Activated CD4-positive, alpha-beta T cell treated with anti-CD3 and anti-CD28 coated beads, Interleukin-10, Interleukin-2, amounts not matched to agents 100 ng/mL and 50 ng/mL, durations not matched to agents 16 hours and 8 hours (primary cell): ENCODE measurements at regions not wholly inside any gene's neighbourhood (a gene's known extent, or its start where the extent isn't known, plus 50 kb on each side); places are given as distances from the start of the nearest gene placed in this dataset.

Source experiments
- DNase-seq: peaks from one replicate; pipeline ENCODE4 v3.0.0-alpha.2; 2020

DNA sequence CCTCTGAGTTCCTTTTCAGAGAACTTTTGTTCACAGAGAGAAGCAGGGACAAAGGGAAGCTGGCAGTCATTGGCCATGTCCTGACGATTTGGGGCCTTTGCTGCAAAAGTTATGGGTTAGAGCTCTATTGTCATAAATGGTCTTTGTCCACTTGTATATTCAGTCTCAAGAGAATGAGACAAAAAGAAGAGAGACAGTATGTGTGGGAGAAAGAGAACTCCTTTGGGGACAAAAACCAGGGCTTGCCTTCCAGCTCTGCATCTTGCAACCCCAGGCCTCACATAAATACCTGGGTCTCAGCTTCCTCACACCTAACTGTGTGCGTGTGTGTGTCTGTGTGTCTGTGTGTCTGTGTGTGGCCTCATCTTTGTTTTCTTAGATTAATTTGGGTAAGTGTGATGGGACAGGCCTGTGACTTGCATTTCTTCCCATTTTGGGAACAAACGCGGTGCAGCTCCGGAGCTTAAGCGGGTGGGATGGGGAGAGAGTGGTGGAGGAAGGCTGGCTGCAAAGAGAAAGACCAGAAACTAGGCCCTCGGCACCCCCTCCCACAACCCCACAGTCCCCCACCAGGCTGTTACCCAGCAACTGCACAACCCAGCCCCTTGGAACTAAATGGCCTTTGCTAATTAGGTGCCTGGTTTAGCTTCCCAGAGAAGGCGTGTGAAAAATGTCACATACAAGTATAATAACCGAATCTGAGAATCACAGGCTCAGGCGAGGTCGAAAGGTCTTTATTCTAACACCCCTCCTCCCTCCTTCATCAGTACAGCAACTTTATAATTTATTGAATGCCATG is 376.9 kb downstream of the CDK5RAP2 start:
- DNase-seq, result no peak

- DNase-seq, result no peak
These were observed 381.9 kb downstream of the CDK5RAP2 start for GRCh38 chr9:120198027-120198426.

DNA sequence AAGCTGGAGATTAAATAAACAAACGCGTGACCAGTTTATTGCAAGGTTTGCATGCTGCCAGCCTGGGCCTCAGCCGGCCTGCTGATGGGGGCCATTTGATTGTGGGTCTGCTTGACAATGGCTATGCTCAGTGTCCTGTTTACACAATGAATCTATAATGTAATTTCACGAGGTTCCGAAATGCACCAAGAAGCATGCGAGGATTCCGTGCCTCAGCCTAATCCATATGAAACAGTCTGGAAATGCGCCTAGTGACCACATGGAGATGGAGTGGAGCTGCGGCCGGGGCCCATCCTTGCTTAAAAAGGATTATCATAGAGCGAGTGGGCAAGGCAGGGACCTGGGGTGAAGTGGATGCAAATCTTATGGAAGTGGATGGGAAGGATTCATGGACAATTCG is 382.4 kb downstream of the CDK5RAP2 start:
- no peak for DNase-seq

DNA sequence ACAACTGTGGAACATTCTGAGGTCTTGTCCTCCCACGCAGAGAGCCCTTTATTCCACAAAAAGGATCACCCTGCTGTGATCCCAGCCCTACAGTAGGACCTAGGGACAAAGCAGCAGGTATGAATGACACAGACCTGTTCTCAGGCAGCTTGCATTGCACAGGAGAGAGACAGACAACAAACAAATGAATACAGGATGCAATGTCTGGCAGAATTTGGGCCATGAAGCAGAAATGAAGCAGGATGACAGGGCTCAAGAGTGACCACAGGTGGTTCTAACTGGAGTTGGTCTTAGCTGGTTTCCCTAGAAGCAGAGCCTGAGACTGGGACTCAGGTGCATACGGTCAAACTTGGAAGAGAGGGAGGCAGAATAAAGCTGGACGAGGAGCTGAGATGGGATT is 388.8 kb downstream of the CDK5RAP2 start:
- DNase-seq, result no peak

DNA sequence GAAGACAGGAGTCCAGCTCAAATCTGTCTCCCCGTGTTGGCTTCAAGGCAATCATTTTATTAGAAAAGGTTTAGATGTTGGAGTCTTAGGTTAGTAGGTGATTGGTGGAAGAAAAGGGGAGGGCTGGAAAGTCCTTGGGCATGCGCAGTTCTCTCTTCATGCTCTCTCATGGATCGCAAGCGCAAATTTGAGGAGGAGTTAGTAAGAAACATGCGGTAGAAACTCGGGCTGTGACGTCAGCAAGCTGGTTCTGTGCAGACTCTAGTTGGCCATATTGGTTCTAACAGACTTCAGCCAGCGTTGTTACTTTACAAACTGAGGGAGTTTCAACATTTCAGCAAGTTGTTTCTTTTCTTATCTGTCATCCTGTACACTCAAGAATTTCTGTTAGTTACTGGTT is 392.2 kb downstream of the CDK5RAP2 start:
- DNase-seq, result no peak

- no peak for DNase-seq
These were observed 393.7 kb downstream of the CDK5RAP2 start for GRCh38 chr9:120186276-120186675.

DNA sequence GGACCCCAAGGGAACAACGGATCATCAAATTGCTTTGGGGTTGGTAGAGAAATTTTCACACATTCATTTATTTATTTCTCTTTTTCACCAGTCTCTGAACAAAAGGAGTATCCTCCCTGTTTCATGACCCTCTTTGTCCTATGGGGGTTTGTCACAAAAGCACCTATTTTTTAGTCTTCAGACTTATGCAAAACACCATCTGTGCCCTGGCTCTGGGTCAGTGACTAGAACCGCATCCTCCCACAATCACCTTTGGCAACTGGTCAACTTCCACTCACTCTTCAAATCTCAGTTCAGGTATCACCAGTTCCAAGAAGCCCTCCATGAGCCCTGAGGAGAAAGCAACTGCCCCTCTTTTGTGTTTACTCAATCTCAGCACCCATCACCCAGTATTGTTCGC is 395.7 kb downstream of the CDK5RAP2 start:
- DNase-seq, result no peak

- DNase-seq, result no peak
These were observed 396.4 kb downstream of the CDK5RAP2 start for GRCh38 chr9:120183615-120184014.

DNA sequence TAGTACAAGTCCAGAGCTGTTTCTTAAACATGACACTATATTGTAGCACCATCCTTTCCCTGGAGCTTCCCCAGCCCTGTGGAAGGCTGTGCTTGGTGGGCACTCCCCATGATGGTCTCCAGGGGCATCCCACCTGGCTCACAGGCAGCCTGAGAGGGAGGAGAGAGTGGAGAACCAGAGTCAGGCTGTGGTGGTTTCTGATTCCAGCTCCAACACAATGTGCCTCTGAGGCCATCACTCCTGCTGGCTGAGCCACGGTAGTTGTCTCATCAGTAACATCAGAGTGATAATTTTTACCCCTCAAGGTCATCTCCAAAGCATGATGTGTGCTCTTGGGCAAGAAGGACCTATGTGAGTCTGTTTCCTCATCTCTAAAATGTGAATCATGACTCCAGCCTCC is 398.0 kb downstream of the CDK5RAP2 start:
- no peak for DNase-seq

DNA sequence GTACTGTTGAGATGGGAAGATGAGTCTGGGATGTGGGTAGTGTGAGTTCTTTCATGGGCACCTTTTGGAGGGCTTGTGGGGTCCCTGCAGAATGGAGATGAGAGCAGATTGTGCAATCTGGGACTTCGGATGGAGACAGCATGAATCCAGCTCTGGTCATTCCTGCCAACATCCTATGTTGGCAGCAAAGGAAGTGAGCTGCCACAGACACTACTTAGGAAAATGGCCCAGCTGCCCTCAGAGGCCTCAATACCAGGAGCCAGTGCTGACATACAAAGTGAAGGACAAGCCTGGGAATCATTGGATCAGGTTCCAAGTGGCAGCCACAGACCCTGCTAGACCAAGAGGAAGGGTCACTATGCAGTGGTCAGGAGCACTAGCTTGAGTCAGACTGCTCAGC is 402.8 kb downstream of the CDK5RAP2 start:
- no peak for DNase-seq

DNA sequence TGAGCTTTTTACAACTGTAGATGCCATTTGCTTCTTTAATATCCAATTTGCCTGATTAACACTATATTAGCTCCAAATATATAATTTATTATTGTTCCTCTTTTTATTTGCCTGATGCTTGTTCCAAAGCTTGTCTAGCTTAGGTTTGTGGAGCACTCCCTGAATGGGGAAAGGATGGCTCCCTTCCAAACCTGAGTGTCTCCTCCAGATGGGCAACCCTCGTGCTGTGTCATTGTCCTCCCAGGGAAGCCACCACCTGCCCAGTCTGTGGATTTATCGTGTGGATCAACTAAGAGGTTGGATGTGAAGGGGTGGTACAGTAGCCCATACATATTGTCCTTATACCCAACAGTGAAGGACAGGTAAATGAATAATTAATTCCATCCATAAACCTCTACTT is 404.9 kb downstream of the CDK5RAP2 start:
- no peak for DNase-seq

GRCh38 chr9:120161776-120162175 is 418.2 kb downstream of the CDK5RAP2 start:
- no peak for DNase-seq

DNA sequence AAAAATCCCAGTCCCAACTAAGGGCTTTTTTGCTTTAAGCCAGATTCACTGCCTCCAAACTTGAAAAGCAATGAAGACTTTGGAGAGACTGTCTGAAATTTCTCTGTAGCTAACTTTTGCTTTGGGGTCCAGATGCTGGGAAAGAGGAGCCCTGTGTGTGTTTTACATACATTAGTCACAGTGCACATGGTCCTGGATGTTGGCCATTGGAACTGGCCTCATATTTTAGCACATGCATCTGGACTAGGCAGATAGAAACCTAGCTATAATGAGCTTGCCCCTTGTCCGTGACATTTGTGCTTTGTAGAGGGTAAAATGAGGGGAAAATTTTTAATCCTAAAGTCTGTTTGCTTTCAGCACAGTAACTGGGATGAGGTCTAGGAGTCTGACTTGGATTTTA is 421.7 kb downstream of the CDK5RAP2 start:
- no peak for DNase-seq

- no peak for DNase-seq
These were observed 423.6 kb downstream of the CDK5RAP2 start for GRCh38 chr9:120156376-120156775.

- no peak for DNase-seq
These were observed 426.7 kb downstream of the CDK5RAP2 start for GRCh38 chr9:120153258-120153657.

- DNase-seq, result no peak
These were observed 427.7 kb downstream of the CDK5RAP2 start for GRCh38 chr9:120152295-120152694.

DNA sequence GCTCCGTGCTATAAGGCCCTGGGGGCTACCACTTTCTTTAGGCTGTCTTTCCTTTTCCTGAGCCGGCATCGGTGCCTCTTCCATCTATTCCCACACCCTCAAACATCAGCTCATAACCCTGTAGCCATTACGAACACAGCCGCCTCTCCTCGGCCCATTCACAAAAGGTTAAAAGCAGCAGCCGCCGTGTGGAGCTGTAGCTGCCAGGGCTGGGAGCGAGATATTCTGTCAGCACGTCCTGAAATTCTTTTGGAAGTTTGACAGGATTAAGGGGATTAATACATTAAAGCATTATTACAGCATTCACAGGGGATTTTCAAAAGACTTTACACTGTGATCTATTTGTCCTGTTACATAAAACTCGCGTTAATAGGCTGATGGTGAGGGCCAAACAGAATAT is 428.2 kb downstream of the CDK5RAP2 start:
- DNase-seq, result no peak

DNA sequence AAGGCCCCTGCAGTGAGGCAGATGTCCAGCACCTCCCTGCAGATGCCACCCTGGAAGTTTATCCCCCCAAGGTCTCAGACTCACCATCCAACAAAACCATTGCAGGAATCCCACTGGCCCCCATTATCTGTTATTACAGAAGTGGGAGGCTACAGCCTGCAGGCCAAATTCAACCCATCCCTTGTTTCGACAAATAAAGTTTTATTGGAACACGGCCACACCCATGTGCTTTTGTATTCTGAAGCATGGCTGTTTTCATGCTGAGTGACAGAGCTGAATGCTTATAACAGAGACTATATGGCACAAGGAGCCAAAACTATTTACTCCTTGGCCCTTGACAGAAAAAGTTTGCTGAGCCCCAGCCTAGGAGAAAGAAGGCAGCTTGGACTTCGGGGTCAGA is 428.8 kb downstream of the CDK5RAP2 start:
- no peak for DNase-seq

DNA sequence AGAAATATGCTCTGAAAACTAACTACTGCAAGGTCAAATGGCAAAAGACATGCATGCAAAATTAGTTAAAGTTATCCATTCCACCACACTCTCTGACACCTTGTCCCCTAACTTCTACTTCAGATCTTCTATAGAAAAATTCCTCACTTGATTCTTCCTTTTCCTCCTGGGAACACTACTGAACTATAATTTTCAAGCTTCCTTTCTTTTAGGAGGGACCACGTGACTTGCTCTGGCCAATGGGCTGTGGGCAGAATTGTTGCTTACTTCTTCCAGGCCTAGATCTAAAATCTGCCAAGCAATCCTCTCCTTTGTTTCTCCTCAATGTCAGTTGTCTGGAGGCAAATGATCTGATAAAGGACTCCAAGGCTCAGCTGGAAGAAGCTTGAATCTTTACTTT is 441.0 kb downstream of the CDK5RAP2 start:
- no peak for DNase-seq

DNA sequence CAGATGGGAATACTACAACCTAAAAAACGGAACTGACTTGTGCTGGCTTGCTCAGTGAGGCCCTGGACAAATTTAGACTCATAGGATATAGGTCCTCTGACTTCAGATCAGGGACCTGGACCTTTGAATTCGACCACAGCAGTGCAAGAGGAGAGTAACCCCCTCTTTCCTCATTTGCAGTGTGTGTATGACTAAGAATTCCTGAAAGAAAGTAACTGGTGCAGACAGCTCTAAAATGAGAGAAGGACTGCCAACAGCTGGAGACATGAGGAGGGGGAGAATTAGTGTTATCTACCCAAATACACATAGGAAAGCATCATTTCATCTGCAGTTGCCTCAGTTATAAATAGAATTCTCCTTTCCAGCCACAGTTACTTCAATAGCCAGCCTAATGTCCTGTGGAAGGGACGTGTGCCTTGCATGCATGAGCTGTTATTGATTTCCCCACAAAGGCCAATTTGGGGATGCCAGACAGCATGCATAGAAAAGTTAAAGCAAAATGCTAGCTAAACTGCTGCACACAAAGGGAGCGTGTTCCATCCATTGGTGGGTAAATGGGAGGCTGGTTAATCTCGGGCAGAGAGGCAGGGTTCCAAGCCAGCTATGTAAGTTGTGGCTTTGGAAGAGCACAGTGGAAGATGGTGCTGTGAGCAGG is 442.7 kb downstream of the CDK5RAP2 start:
- DNase-seq, result no peak

- DNase-seq, result peak; percentile 2
These were observed 443.3 kb downstream of the CDK5RAP2 start for GRCh38 chr9:120136696-120137095.

DNA sequence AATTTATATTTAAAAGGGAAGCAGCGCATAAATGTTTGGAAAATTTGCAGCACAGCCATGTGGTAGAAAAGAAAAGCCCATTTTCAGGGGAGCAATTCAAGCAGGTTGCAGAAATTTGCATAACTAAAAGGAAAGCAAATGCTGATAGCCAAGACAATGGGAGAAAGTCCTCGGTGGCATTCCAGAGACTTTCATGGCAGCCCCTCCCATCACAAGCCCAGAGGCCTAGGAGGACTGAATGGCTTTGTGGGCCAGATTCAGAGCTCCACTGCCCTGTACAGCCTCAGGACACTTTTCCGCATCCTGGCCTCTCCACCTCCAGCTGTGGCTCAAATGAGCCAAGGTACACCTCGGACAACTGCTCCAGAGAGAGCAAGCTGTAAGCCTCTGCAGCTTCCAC is 462.9 kb downstream of the CDK5RAP2 start:
- DNase-seq, result no peak

DNA sequence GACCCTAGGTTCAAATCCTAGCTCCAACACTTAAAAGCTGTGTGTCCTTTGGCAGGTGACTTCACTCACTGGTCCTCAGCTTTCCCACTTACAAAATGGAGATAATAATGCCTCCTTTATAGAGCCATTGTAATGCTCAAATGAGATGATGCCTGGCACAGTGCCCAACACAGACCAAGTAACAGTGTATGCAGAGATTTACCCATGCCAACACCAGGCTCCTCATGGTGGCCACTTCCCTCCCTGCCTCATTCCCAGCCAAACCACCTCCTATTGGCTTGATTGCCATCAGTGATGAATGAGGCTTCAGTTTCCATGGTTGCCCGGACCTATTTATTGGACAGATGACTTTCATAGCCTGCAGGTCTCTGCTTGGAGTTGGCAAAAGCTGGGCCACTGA is 469.4 kb downstream of the CDK5RAP2 start:
- DNase-seq, result no peak

GRCh38 chr9:120109242-120109641 is 470.7 kb downstream of the CDK5RAP2 start:
- no peak for DNase-seq

DNA sequence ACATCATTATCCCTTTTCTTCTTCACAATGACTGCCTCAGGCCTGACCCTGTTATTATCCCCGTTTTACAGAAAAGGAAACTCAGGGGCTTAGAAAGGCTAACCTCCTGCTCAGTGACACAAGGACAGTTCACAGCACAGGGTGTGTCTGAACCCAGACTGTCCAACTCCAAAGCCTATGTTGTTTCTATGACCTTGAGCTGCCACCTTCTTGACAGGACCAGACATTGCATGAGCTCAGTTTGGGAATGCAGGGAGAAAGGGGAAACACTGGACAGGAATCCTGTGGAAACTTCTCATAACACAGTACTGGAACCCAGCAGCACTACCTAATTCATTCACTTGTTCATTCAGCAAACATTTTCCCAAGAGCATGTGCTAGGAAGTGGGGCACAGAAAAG is 472.8 kb downstream of the CDK5RAP2 start:
- no peak for DNase-seq
